GM23248 (cell line): ENCODE measurements at regions not wholly inside any gene's neighbourhood (a gene's known extent, or its start where the extent isn't known, plus 50 kb on each side); places are given as distances from the start of the nearest gene placed in this dataset.
A peak's percentile ranks its signal among the peaks of the same experiment; 100 is the strongest.

Experiments used
- DNase-seq: peaks from one replicate; pipeline ENCODE4 v3.0.0-alpha.2; 2015
- H2AFZ ChIP-seq: fragments of 200-600 bp; sonication (generic); 2 replicates; pipeline ENCODE4 v1.6.1; 2016; ENCODE audit warnings: antibody characterized with exemption
- H3F3A ChIP-seq: fragments of 200-600 bp; sonication (generic); 2 replicates; pipeline ENCODE4 v1.6.1; 2016; ENCODE audit warnings: mild to moderate bottlenecking, antibody characterized with exemption, mixed run types; ENCODE audit not compliant: insufficient read depth
- H3K27ac ChIP-seq: fragments of 200-600 bp; sonication (generic); 2 replicates; pipeline ENCODE4 v1.5.1; 2016; ENCODE audit warnings: mild to moderate bottlenecking
- H3K27me3 ChIP-seq: fragments of 200-600 bp; sonication (generic); replicated peaks from 2 replicates; pipeline ENCODE4 v1.6.1; 2016; ENCODE audit warnings: mild to moderate bottlenecking; ENCODE audit not compliant: insufficient read depth
- H3K36me3 ChIP-seq: fragments of 200-600 bp; sonication (generic); 2 replicates; pipeline ENCODE4 v1.6.1; 2016; ENCODE audit warnings: low read depth, mild to moderate bottlenecking
- H3K4me1 ChIP-seq: fragments of 200-600 bp; sonication (generic); 2 replicates; pipeline ENCODE4 v1.6.1; 2016; ENCODE audit warnings: mild to moderate bottlenecking; ENCODE audit not compliant: insufficient read depth
- H3K4me2 ChIP-seq: fragments of 200-600 bp; sonication (generic); one replicate; pipeline ENCODE4 v1.6.1; 2016; ENCODE audit warnings: mild to moderate bottlenecking; ENCODE audit not compliant: unreplicated experiment
- H3K4me3 ChIP-seq: fragments of 200-600 bp; sonication (generic); 2 replicates; pipeline ENCODE4 v1.5.1; 2016; ENCODE audit warnings: mild to moderate bottlenecking
- H3K79me2 ChIP-seq: fragments of 200-600 bp; sonication (generic); 2 replicates; pipeline ENCODE4 v1.6.1; 2016; ENCODE audit warnings: mild to moderate bottlenecking; ENCODE audit not compliant: insufficient read depth
- H3K9ac ChIP-seq: fragments of 200-600 bp; sonication (generic); 2 replicates; pipeline ENCODE4 v1.6.1; 2016; ENCODE audit warnings: mild to moderate bottlenecking
- H3K9me2 ChIP-seq: fragments of 200-600 bp; sonication (generic); 2 replicates; pipeline ENCODE4 v1.6.1; 2016; ENCODE audit warnings: mixed run types, mild to moderate bottlenecking, moderate library complexity; ENCODE audit not compliant: insufficient read depth
- H3K9me3 ChIP-seq: fragments of 200-600 bp; sonication (generic); one replicate; pipeline ENCODE4 v1.6.1; 2017; ENCODE audit warnings: low read depth
- H4K20me1 ChIP-seq: fragments of 200-600 bp; sonication (generic); 2 replicates; pipeline ENCODE4 v1.6.0; 2016; ENCODE audit not compliant: insufficient read depth
- EZH2 ChIP-seq: fragments of 200-600 bp; sonication (generic); IDR thresholded peaks from 2 replicates; pipeline ENCODE4 v1.6.1; 2018; ENCODE audit warnings: antibody characterized with exemption, mild to moderate bottlenecking; ENCODE audit not compliant: insufficient read depth, poor library complexity, severe bottlenecking
- EZH2phosphoT487 ChIP-seq: fragments of 200-600 bp; sonication (generic); IDR thresholded peaks from 2 replicates; pipeline ENCODE4 v1.6.1; 2018; ENCODE audit warnings: antibody characterized with exemption, moderate library complexity, mild to moderate bottlenecking, low read depth; ENCODE audit not compliant: insufficient read depth
- WGBS, 2 experiments: methylation state at CpG; one replicate each; pipeline ENCODE4 v1.1.6; 2015 to 2017; ENCODE audit warnings: low lambda C conversion rate in 2 of 2, low coverage in 1 of 2; ENCODE audit errors: missing lambda C conversion rate in 2 of 2; 5-methylcytosine and 5-hydroxymethylcytosine counted together
- in situ Hi-C: fragments of 300-500 bp; cut with MboI; formaldehyde crosslinking; loops from 2 replicates; pipeline ENCODE4 v1.15.0; 2020

DNA sequence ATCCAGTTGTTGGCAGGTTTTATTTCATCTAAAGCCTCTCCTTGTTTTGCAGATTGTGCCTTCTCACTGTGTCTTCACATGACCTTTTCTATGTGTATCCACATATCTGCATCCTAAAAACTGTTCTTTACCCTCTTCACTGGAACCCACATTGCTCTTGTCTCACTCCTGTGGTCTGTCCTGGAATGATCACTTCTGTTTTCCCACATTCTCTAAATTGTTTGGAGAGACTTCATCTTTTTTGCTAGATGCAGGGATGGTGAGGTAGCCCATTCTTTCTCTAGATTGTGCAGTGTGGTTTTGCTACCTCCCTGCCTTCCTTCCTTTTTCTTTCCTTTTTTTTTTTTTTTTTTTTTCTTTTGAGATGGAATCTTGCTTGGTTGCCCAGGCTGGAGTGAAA, 608.6 kb upstream of the MIR17HG start:
- no peaks in the 10 kb centered on the region for H3K36me3 ChIP-seq
- H3K4me1 ChIP-seq: peaks cover 11% of the 10 kb centered on the region
- H3K4me3 ChIP-seq: no peak overlapping the region
- TF ChIP-seq EZH2phosphoT487: no peak
- H3K9ac ChIP-seq: no peak overlapping the region
- no peaks in the 10 kb centered on the region for H3K9me2 ChIP-seq
- 0 out of 2 replicates have a peak overlapping the region, but pooled peaks have one; percentile 5 for H3K27ac ChIP-seq
- peak overlapping the region; percentile 56 for H2AFZ ChIP-seq
- no peaks in the 10 kb centered on the region for H3K27me3 ChIP-seq
- H3F3A ChIP-seq: no peaks in the 10 kb centered on the region
- no peaks in the 10 kb centered on the region for H4K20me1 ChIP-seq
- no peaks in the 10 kb centered on the region for H3K9me3 ChIP-seq
- H3K4me2 ChIP-seq: no peak overlapping the region
- H3K79me2 ChIP-seq: no peaks in the 10 kb centered on the region
- peak; percentile 50 for DNase-seq
- in situ Hi-C loops: no loop called here

GRCh38 chr13:90740099-90740498, 607.4 kb upstream of the MIR17HG start:
- in situ Hi-C loops: no loop called here
- Histone ChIP-seq H3K27me3 (no peaks in the 10 kb centered on the region), H3K9me3 (no peaks in the 10 kb centered on the region), H3F3A (no peaks in the 10 kb centered on the region), H3K36me3 (no peaks in the 10 kb centered on the region), H2AFZ (0 out of 2 replicates have a peak overlapping the region, but pooled peaks have one; percentile 35), H3K9ac (no peak overlapping the region), H3K4me2 (no peak overlapping the region), H3K9me2 (no peaks in the 10 kb centered on the region), H3K4me3 (no peak overlapping the region), H3K27ac (no peak overlapping the region), H4K20me1 (no peaks in the 10 kb centered on the region), H3K4me1 (peaks cover 11% of the 10 kb centered on the region), H3K79me2 (no peaks in the 10 kb centered on the region)
- WGBS, 2 experiments: 36 to 43% methylated on average over 2 of the region's 2 CpGs
- TF ChIP-seq EZH2phosphoT487 (no peak), EZH2 (no peak)
- no peak for DNase-seq

- Histone ChIP-seq H3K4me1 (peaks cover 11% of the 10 kb centered on the region), H3K36me3 (no peaks in the 10 kb centered on the region), H3K27ac (no peak overlapping the region), H4K20me1 (no peaks in the 10 kb centered on the region), H3K4me3 (no peak overlapping the region), H3K9me3 (no peaks in the 10 kb centered on the region), H3F3A (no peaks in the 10 kb centered on the region), H3K4me2 (no peak overlapping the region), H3K79me2 (no peaks in the 10 kb centered on the region), H2AFZ (0 out of 2 replicates have a peak overlapping the region, but pooled peaks have one; percentile 5), H3K9me2 (no peaks in the 10 kb centered on the region), H3K27me3 (no peaks in the 10 kb centered on the region), H3K9ac (no peak overlapping the region)
- DNase-seq: no peak
- TF ChIP-seq EZH2phosphoT487: no peak
- no peak for TF ChIP-seq EZH2
- in situ Hi-C loops: no loop called here
These were observed 605.1 kb upstream of the MIR17HG start for GRCh38 chr13:90742381-90742780.

DNA sequence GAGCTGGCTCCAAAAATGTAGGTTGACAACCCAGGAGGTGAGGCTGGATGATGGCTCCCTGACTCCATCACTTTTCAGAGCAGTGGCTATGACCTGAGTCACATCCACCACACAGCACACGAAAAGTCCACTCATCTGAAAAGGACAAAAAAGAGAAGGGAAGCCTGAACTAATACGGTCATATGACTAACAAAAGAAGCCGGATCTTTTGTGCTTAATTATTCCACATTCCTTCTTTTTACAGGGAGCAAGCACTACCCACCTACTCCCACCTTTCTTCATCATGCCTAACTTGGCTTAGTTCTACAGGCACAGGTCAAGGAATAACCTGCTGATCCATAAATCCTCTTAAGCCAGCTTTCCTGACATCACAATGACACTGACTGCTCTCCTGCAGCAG, 601.3 kb upstream of the MIR17HG start:
- Histone ChIP-seq H3K9me2 (no peaks in the 10 kb centered on the region), H3K9ac (no peak overlapping the region), H3K79me2 (no peaks in the 10 kb centered on the region), H3K4me1 (no peaks in the 10 kb centered on the region), H3K9me3 (no peaks in the 10 kb centered on the region), H3K27me3 (no peaks in the 10 kb centered on the region), H2AFZ (no peak overlapping the region), H3F3A (no peaks in the 10 kb centered on the region), H3K27ac (no peak overlapping the region), H3K4me2 (no peak overlapping the region), H3K36me3 (no peaks in the 10 kb centered on the region), H3K4me3 (no peak overlapping the region), H4K20me1 (no peaks in the 10 kb centered on the region)
- DNase-seq: no peak
- in situ Hi-C loops: no loop called here
- 56 to 58% methylated on average over 3 of the region's 3 CpGs for WGBS, 2 experiments
- no peak for TF ChIP-seq EZH2phosphoT487
- no peak for TF ChIP-seq EZH2

DNA sequence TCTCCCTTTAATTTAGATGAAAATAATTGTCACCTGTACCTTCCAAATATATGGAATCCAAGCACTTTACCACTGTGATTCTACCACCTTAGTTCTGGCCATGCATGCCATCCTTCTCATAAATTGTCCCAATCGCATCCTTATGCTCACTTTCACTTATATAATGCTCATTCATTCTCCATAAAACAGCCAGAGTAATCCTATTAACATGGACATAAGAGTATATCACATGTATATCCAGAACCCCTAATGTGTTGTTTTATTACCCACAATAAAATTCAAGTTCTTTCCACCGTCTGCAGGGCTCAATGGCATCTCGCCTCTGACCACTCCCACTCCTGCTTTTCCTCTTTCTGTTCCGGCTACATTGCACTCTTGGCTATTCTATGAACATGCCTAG, 597.5 kb upstream of the MIR17HG start:
- TF ChIP-seq EZH2: no peak
- Histone ChIP-seq H3K27ac (no peak overlapping the region), H3K9ac (no peak overlapping the region), H3K4me3 (no peak overlapping the region), H3K4me2 (no peak overlapping the region), H3K4me1 (no peaks in the 10 kb centered on the region), H3K36me3 (no peaks in the 10 kb centered on the region), H3K9me2 (no peaks in the 10 kb centered on the region), H4K20me1 (no peaks in the 10 kb centered on the region), H3K27me3 (no peaks in the 10 kb centered on the region), H3K9me3 (no peaks in the 10 kb centered on the region), H2AFZ (no peak overlapping the region), H3K79me2 (no peaks in the 10 kb centered on the region), H3F3A (no peaks in the 10 kb centered on the region)
- no peak for DNase-seq
- in situ Hi-C loops: no loop called here
- WGBS, 2 experiments: 70 to 77% methylated on average over 4 of the region's 4 CpGs
